ENCODE measurements at regions not wholly inside any gene's neighbourhood (a gene's known extent, or its start where the extent isn't known, plus 50 kb on each side); places are given as distances from the start of the nearest gene placed in this dataset.

DNA sequence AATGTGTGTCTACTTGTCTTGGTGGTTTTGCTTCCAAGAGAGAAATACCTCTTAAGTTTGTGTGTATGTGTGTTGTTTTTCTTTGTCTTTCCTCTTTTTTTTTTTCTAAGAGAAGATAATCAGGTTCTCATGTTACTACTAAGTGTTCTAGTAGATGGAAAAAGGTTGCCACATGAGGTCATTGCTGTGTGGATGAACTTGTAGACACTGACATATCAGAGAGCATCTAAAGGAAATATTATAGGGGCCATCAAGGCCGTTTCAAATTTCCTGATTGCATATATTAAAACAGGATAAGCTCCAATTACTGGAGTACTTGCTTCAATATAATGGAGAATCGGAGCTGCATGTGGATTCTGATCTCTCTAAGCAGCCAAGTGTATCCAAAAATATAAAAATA lies 747.5 kb downstream of the NR2F2 start:
- 59 to 69% methylated on average over 2 of the region's 2 CpGs for WGBS, 2 donors
- intact Hi-C loops (cut with DNase I), result no loop called here

DNA sequence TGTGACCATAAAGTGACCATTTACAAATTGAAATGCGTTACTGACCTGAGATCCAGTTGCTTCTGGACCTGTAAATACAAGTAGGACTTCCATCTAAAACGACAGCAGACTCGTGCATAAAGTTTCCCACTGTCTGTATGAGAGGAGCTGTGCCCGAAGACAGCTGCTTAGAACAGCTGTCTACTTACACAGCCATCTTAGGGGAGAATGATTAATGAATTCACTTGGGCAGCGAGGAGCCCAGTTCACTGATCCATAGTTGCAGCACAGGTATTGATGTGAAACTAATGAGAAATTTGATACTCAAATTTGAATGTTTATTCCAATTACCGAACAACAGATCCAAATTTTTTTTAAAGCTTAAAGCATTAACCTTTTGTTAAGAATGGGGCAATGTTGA lies 748.1 kb downstream of the NR2F2 start:
- Histone ChIP-seq H3K36me3 (no peaks in the 10 kb centered on the region), H3K9me3 (no peaks in the 10 kb centered on the region), H3K27me3 (no peaks in the 10 kb centered on the region), H3K27ac (no peak overlapping the region), H3K4me3 (replicated peaks in 1 of 3) (no peak overlapping the region), H3K4me1 (peaks cover 0 to 7% of the 10 kb centered on the region in 2 donors)
- TF ChIP-seq, protein P1, sequence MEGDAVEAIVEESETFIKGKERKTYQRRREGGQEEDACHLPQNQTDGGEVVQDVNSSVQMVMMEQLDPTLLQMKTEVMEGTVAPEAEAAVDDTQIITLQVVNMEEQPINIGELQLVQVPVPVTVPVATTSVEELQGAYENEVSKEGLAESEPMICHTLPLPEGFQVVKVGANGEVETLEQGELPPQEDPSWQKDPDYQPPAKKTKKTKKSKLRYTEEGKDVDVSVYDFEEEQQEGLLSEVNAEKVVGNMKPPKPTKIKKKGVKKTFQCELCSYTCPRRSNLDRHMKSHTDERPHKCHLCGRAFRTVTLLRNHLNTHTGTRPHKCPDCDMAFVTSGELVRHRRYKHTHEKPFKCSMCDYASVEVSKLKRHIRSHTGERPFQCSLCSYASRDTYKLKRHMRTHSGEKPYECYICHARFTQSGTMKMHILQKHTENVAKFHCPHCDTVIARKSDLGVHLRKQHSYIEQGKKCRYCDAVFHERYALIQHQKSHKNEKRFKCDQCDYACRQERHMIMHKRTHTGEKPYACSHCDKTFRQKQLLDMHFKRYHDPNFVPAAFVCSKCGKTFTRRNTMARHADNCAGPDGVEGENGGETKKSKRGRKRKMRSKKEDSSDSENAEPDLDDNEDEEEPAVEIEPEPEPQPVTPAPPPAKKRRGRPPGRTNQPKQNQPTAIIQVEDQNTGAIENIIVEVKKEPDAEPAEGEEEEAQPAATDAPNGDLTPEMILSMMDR (IDR thresholded peaks at IDR 0.05), result no peak
- no peak for TF ChIP-seq POLR2A (IDR thresholded peaks at IDR 0.05)
- 82 to 83% methylated on average over 6 of the region's 6 CpGs for WGBS, 2 donors
- intact Hi-C loops (cut with DNase I), result no loop called here
- DNase-seq, result no peak

More for the DNA sequence above, 747.5 kb downstream of the NR2F2 start:
- Histone ChIP-seq H3K27ac (no peak overlapping the region), H3K4me1 (peaks cover 0 to under 1% of the 10 kb centered on the region in 2 donors), H3K36me3 (no peaks in the 10 kb centered on the region), H3K9me3 (no peaks in the 10 kb centered on the region), H3K4me3 (replicated peaks in 1 of 3) (no peak overlapping the region), H3K27me3 (no peaks in the 10 kb centered on the region)
- DNase-seq, result no peak
- TF ChIP-seq POLR2A (IDR thresholded peaks at IDR 0.05), result no peak
- TF ChIP-seq, protein P1 (IDR thresholded peaks at IDR 0.05), result no peak

DNA sequence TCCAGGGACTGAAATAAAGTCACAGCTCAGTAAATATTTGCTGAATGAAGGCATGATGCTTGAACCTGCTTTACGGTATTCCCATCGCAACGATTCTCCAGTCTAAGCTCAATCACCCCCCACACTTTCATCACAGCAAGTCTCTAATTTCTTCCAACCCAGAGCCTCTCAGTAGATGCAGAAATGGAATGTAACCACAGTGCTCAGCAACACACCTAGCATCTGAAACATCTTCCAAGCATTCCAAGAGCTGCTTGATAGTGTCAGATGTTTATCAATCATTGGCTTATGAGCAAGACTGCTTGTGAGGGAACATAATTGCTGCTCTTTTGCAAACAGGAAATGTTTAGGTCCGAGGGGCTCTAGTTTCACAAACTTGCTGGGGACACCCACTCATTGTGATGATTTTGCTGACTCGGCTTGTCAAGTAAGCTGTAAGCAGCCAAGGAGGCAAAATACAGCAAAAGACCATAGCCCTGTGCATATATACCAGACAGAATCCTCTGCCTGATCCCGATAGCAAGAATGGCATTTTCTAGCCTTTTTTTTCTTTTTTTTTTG lies 751.2 kb downstream of the NR2F2 start:
- no peak overlapping the region for H3K27ac ChIP-seq
- no peaks in the 10 kb centered on the region for H3K27me3 ChIP-seq
- no peaks in the 10 kb centered on the region for H3K36me3 ChIP-seq
- intact Hi-C loops (cut with DNase I), result no loop called here
- TF ChIP-seq, protein P1 (IDR thresholded peaks at IDR 0.05), result no peak
- no peak for TF ChIP-seq POLR2A (IDR thresholded peaks at IDR 0.05)
- H3K9me3 ChIP-seq, result no peaks in the 10 kb centered on the region
- H3K4me3 ChIP-seq (replicated peaks in 1 of 3), result no peak overlapping the region
- peaks cover 0 to 11% of the 10 kb centered on the region in 2 donors for H3K4me1 ChIP-seq
- DNase-seq, result no peak
- 59 to 73% methylated on average over 6 of the region's 6 CpGs for WGBS, 2 donors

DNA sequence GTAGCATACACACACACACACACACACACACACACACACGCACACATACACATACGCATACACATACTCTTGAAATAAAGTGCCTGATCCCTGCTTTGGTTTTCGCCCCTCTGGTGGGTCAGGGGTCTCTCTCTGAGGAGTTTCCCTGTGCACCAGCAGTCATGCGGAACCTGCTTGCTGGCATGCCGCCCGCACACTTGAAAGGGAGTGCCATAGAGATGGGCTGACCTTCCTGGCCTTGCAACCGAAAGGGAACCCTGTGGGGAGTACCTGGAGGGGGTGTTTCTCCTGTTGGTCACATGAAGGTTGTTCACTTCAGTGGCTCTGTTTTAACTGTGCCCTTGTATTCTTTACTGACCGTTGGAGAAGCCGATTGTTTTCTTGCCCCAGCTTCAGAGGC lies 752.3 kb downstream of the NR2F2 start:
- TF ChIP-seq, protein P1 (IDR thresholded peaks at IDR 0.05), result no peak
- TF ChIP-seq POLR2A (IDR thresholded peaks at IDR 0.05), result no peak
- H3K27ac ChIP-seq, result no peak overlapping the region
- WGBS, 2 donors, result 37 to 49% methylated on average over 9 of the region's 9 CpGs
- H3K4me3 ChIP-seq (replicated peaks in 1 of 3), result no peak overlapping the region
- intact Hi-C loops (cut with DNase I), result no loop called here
- peaks cover 0 to 11% of the 10 kb centered on the region in 2 donors for H3K4me1 ChIP-seq
- DNase-seq, result peak; percentile 57 to 96
- H3K9me3 ChIP-seq, result no peaks in the 10 kb centered on the region
- no peaks in the 10 kb centered on the region for H3K36me3 ChIP-seq
- H3K27me3 ChIP-seq, result no peaks in the 10 kb centered on the region

DNA sequence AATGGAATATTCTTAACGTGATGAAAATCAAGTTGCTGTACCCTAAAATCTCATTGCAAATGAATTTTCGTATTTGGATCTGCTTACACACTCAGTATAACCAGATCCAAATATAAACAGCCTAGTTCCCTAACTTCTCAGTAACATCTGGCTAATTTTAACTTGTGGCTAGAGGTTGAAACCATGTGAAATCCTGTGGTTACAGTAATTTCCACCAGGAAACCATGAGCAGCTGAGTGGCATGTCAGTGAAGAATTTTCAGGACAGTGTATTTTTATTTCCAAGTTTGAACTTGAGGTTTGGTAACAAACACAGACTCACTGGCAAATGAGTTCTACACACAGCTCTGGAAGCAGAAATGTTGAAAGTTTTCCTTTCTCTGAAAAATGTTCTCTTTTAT lies 754.1 kb downstream of the NR2F2 start:
- DNase-seq, result no peak
- Histone ChIP-seq H3K27ac (no peak overlapping the region), H3K4me3 (replicated peaks in 1 of 3) (no peak overlapping the region), H3K27me3 (no peaks in the 10 kb centered on the region), H3K36me3 (no peaks in the 10 kb centered on the region), H3K9me3 (no peaks in the 10 kb centered on the region), H3K4me1 (peaks cover 0 to 11% of the 10 kb centered on the region in 2 donors)
- WGBS, 2 donors, result 77 to 86% methylated on average over 2 of the region's 2 CpGs
- TF ChIP-seq POLR2A (IDR thresholded peaks at IDR 0.05), result no peak
- TF ChIP-seq, protein P1 (IDR thresholded peaks at IDR 0.05), result no peak
- intact Hi-C loops (cut with DNase I), result no loop called here

Measured in thyroid gland (tissue), 4 donors.